ENCODE measurements at regions not wholly inside any gene's neighbourhood (a gene's known extent, or its start where the extent isn't known, plus 50 kb on each side); places are given as distances from the start of the nearest gene placed in this dataset.

GRCh38 chr14:29075761-29076160 is 309.2 kb downstream of the FOXG1 start:
- no peak overlapping the region for H3K4me3 ChIP-seq (ENCODE audit: low read length)
- no peak for TF ChIP-seq CTCF (conservative IDR thresholded peaks at IDR 0.05; ENCODE audit: low read depth, low read length)
- no peak for DNase-seq (ENCODE audit: low read depth)

GRCh38 chr14:29077916-29078315 is 311.3 kb downstream of the FOXG1 start:
- H3K4me3 ChIP-seq (ENCODE audit: low read length) = no peak overlapping the region
- no peak for DNase-seq (ENCODE audit: low read depth)
- TF ChIP-seq CTCF (conservative IDR thresholded peaks at IDR 0.05; ENCODE audit: low read depth, low read length) = no peak

GRCh38 chr14:29078810-29079522 is 312.4 kb downstream of the FOXG1 start:
- H3K4me3 ChIP-seq (ENCODE audit: low read length) = no peak overlapping the region
- TF ChIP-seq CTCF (conservative IDR thresholded peaks at IDR 0.05; ENCODE audit: low read depth, low read length) = no peak
- DNase-seq (ENCODE audit: low read depth) = no peak

GRCh38 chr14:29085546-29085945 is 319.0 kb downstream of the FOXG1 start:
- no peak overlapping the region for H3K4me3 ChIP-seq (ENCODE audit: low read length)
- peak; percentile 65 for TF ChIP-seq CTCF (conservative IDR thresholded peaks at IDR 0.05; ENCODE audit: low read depth, low read length)
- DNase-seq (ENCODE audit: low read depth) = no peak

GRCh38 chr14:29089849-29090248 is 323.3 kb downstream of the FOXG1 start:
- no peak overlapping the region for H3K4me3 ChIP-seq (ENCODE audit: low read length)
- no peak for TF ChIP-seq CTCF (conservative IDR thresholded peaks at IDR 0.05; ENCODE audit: low read depth, low read length)
- DNase-seq (ENCODE audit: low read depth) = no peak

- no peak overlapping the region for H3K4me3 ChIP-seq (ENCODE audit: low read length)
- no peak for DNase-seq (ENCODE audit: low read depth)
- TF ChIP-seq CTCF (conservative IDR thresholded peaks at IDR 0.05; ENCODE audit: low read depth, low read length) = no peak
Measured at GRCh38 chr14:29092121-29092520, 325.5 kb downstream of the FOXG1 start.

GRCh38 chr14:29097476-29097875 is 330.9 kb downstream of the FOXG1 start:
- H3K4me3 ChIP-seq (ENCODE audit: low read length) = no peak overlapping the region
- TF ChIP-seq CTCF (conservative IDR thresholded peaks at IDR 0.05; ENCODE audit: low read depth, low read length) = no peak
- no peak for DNase-seq (ENCODE audit: low read depth)

Data from retinal pigment epithelial cell (primary cell).